GM12878 (cell line): ENCODE measurements at regions not wholly inside any gene's neighbourhood (a gene's known extent, or its start where the extent isn't known, plus 50 kb on each side); places are given as distances from the start of the nearest gene placed in this dataset.

Experiments used
- DPF2 ChIP-seq: fragments of 450-650 bp; IDR thresholded peaks from 2 replicates; pipeline ENCODE4 v1.6.1; 2017; ENCODE audit warnings: mild to moderate bottlenecking
- ETV6 ChIP-seq, 2 experiments: fragments of 450-650 bp in 1 of 2; IDR thresholded peaks in 1 of 2; conservative IDR thresholded peaks in 1 of 2; 2 replicates each; pipeline ENCODE4 v1.6.1; 2014; ENCODE audit warnings: antibody characterized with exemption in 1 of 2, borderline replicate concordance in 1 of 2, low read depth in 1 of 2, mild to moderate bottlenecking in 1 of 2, moderate library complexity in 1 of 2
- HDAC6 ChIP-seq: fragments of 200-600 bp; sonication (generic); IDR thresholded peaks from one replicate; pipeline ENCODE4 v1.8.0; 2017; ENCODE audit warnings: antibody characterized with exemption; ENCODE audit not compliant: unreplicated experiment
- HSF1 ChIP-seq: fragments of 150-350 bp; IDR thresholded peaks from 2 replicates; pipeline ENCODE4 v1.6.1; 2014; ENCODE audit warnings: mild to moderate bottlenecking, low read depth, low read length
- MTA2 ChIP-seq: fragments of 450-650 bp; IDR thresholded peaks from 2 replicates; pipeline ENCODE4 v1.6.1; 2016; ENCODE audit warnings: low read depth, mild to moderate bottlenecking, moderate library complexity
- PBX3 ChIP-seq: IDR thresholded peaks from 2 replicates; pipeline ENCODE4 v1.6.1; 2011; ENCODE audit warnings: mild to moderate bottlenecking, low read depth, low read length, moderate library complexity; ENCODE audit not compliant: insufficient replicate concordance
- RFX5 ChIP-seq: IDR thresholded peaks from 2 replicates; pipeline ENCODE4 v1.6.1; 2011; ENCODE audit warnings: low read depth, low read length, improper control_type of control experiment
- SIN3A ChIP-seq: IDR thresholded peaks from 2 replicates; pipeline ENCODE4 v1.6.1; 2012; ENCODE audit warnings: low read depth, low read length, improper control_type of control experiment
- SREBF1 ChIP-seq: IDR thresholded peaks from 2 replicates; pipeline ENCODE4 v1.6.1; 2012; ENCODE audit warnings: mild to moderate bottlenecking, low read length
- TCF7 ChIP-seq: IDR thresholded peaks from 2 replicates; pipeline ENCODE4 v1.6.1; 2014; ENCODE audit warnings: antibody characterized with exemption, borderline replicate concordance
- USF2 ChIP-seq: IDR thresholded peaks from 2 replicates; pipeline ENCODE4 v1.6.1; 2011; ENCODE audit warnings: low read depth, low read length, improper control_type of control experiment, borderline replicate concordance
- ZBTB4 ChIP-seq: fragments of 450-650 bp; formaldehyde crosslinking; IDR thresholded peaks from 2 replicates; pipeline ENCODE4 v1.4.0; 2022; ENCODE audit warnings: mild to moderate bottlenecking, moderate library complexity
- ZNF384 ChIP-seq: IDR thresholded peaks from 2 replicates; pipeline ENCODE4 v1.6.1; 2012; ENCODE audit warnings: low read depth, mild to moderate bottlenecking, low read length, improper control_type of control experiment, borderline replicate concordance

- TF ChIP-seq USF2 (no peak), PBX3 (no peak), SREBF1 (no peak), ZBTB4 (CRISPR knock-in tag) (no peak), HDAC6 (no peak), ZNF384 (no peak), HSF1 (no peak), TCF7 (no peak), SIN3A (no peak), DPF2 (no peak), ETV6 (conservative IDR thresholded peaks at IDR 0.05 in 1 of 2, IDR thresholded peaks at IDR 0.05 in 1 of 2; ENCODE audit: borderline replicate concordance in 1 of 2, low read depth in 1 of 2) (no peak), RFX5 (no peak), MTA2 (no peak)
These were observed 430.4 kb downstream of the HAPSTR1 start (continued) for GRCh38 chr16:9521749-9522370.
